Stomach (tissue), 4 donors: ENCODE measurements at regions not wholly inside any gene's neighbourhood (a gene's known extent, or its start where the extent isn't known, plus 50 kb on each side); places are given as distances from the start of the nearest gene placed in this dataset.

Source experiments
- EP300 ChIP-seq: sonication (generic); formaldehyde crosslinking; IDR thresholded peaks from one replicate; pipeline ENCODE4 v1.6.1; 2017; ENCODE audit warnings: antibody characterized with exemption
- POLR2A ChIP-seq, 4 donors: fragments of 450-650 bp; IDR thresholded peaks; one replicate each; pipeline ENCODE4 v1.6.1; 2016; ENCODE audit warnings: antibody characterized with exemption in 4 of 4, control low read depth in 2 of 4, mild to moderate bottlenecking in 1 of 4, moderate library complexity in 1 of 4

DNA sequence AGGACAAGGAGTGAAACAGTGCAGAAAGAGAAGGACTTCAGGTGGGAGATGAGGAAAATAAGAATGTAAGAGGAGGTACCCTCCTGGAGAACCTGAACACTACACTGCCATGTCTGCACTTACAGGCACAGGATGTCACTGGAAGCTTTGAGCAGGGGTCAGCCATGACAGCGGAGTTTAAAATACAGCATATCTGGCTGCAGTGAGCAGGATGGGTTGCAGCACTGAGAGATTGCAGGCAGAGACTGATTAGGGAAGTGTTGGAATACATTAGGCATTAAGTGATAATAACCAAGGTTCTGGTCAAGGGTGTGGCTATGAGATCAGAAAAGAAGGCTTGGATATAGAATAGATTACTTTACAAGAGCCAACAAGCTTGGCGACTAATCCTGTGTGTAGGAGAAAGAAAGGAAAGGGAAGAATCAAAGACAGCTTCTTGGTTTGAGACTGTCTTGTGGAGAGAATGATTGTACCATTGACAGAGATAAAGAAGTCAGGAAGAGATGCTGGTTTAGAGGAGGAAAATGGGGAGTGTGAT, 171.1 kb upstream of the RBMS1 start:
- TF ChIP-seq POLR2A (IDR thresholded peaks at IDR 0.05): no peak
- no peak for TF ChIP-seq EP300
